ENCODE measurements at regions not wholly inside any gene's neighbourhood (a gene's known extent, or its start where the extent isn't known, plus 50 kb on each side); places are given as distances from the start of the nearest gene placed in this dataset.

DNA sequence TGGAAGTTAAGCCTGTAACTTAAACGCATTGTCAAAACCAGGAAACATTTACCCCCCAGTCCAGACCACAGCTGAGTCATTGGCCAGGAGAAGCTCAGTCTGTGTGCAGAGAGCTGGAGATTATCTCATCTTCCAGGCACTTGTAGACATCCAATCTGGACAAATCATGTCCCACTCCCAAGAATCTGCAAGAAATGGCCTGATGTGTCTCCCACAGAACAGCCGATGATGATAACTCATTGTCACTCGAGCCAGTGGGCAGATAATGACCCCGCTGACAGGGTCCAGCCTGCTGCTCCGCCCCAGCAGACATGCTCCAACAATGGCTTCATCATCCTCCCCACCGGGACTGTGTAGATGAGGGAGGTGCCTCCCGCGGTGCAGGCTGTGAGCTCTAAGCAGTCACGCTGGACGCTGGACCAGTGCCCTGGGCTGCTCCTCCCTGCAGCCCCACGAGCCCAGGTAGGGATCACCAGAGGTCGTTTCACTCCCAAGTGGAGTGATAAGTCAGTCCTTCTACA, 322.5 kb downstream of the C16orf95 start:
- TF ChIP-seq, protein P1, sequence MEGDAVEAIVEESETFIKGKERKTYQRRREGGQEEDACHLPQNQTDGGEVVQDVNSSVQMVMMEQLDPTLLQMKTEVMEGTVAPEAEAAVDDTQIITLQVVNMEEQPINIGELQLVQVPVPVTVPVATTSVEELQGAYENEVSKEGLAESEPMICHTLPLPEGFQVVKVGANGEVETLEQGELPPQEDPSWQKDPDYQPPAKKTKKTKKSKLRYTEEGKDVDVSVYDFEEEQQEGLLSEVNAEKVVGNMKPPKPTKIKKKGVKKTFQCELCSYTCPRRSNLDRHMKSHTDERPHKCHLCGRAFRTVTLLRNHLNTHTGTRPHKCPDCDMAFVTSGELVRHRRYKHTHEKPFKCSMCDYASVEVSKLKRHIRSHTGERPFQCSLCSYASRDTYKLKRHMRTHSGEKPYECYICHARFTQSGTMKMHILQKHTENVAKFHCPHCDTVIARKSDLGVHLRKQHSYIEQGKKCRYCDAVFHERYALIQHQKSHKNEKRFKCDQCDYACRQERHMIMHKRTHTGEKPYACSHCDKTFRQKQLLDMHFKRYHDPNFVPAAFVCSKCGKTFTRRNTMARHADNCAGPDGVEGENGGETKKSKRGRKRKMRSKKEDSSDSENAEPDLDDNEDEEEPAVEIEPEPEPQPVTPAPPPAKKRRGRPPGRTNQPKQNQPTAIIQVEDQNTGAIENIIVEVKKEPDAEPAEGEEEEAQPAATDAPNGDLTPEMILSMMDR (IDR thresholded peaks at IDR 0.05), result no peak
- no peak for TF ChIP-seq POLR2A (IDR thresholded peaks at IDR 0.05)

Measured in ovary (tissue), 3 donors.